Stromal cell of bone marrow (primary cell): ENCODE measurements at regions not wholly inside any gene's neighbourhood (a gene's known extent, or its start where the extent isn't known, plus 50 kb on each side); places are given as distances from the start of the nearest gene placed in this dataset.
"Not testable (repeated sequence)": the region's sequence is repeated elsewhere in the genome, so short reads cannot be mapped to it uniquely, and the experiment has no call there.

Experiments
- DNase-seq: peaks from one replicate; pipeline ENCODE4 v3.0.0-alpha.2; 2012; ENCODE audit warnings: low read depth

- not testable (repeated sequence) for DNase-seq
These were observed 642.8 kb downstream of the TBC1D22A start for GRCh38 chr22:47405222-47405621.

- no peak for DNase-seq
These were observed 640.6 kb downstream of the TBC1D22A start for GRCh38 chr22:47402876-47403525.

- no peak for DNase-seq
These were observed 639.7 kb downstream of the TBC1D22A start for GRCh38 chr22:47401976-47402770.

- DNase-seq = no peak
These were observed 639.1 kb downstream of the TBC1D22A start for GRCh38 chr22:47401592-47401898.

GRCh38 chr22:47400701-47401591 is 638.5 kb downstream of the TBC1D22A start:
- no peak for DNase-seq

GRCh38 chr22:47400131-47400530 is 637.7 kb downstream of the TBC1D22A start:
- not testable (repeated sequence) for DNase-seq

DNA sequence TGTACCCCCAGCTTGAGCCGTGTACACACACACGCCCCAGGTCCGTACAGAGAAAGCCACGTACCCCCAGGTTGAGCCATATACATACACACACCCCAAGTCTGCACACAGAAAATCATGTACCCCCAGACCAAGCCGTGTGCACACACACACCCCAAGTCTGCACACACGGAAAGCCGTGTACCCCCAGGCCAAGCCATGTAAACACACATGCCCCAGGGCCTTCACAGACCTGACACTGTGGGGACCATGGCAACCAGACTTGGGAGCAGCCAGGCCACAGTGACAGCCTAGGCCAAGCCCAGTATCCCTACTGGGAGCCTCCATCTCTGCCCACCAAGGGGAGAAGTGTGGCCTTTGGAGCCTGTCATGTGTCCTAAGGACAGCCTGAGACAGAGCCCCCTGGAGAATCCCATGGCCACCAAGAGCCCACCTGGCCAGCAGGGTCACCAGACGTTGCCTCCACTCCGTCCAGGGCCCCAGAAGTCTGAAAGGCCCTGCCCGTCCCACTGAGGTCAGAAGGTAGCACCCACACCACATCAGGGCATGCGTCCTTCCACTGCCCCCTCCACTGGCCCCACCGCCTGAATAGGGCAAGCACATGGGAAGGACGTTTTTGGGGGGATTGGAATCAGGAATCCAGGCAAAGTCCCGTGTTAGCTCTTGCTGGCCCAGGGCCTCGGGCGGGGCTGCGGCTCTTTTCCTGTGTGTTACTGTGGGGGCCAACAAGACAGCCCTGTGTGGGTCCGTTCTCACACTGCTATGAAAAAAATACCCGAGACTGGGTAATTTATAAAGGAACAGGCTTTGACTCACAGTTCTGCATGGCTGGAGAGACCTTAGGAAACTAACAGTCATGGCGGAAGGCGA is 636.7 kb downstream of the TBC1D22A start:
- no peak for DNase-seq

- DNase-seq = no peak
These were observed 636.0 kb downstream of the TBC1D22A start for GRCh38 chr22:47398491-47398890.

DNA sequence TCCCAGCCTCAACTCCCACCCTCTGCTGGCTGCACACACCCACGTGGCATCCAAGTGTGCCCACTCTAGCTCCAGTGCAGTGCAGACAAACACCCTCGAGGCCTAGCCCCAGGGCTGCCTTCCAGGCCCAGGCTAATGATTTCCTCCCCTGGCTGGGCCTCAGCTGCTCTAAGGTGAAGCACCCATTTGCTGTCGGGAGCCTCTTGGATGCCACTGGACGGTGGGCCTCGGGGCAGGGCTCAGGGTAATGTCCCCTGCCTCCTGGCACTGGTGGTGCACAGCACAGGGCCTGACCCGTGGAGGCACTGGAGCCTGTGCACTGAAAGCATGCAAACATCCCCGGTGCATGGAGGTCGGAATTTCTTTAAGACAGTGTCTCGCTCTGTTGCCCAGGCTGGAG is 635.2 kb downstream of the TBC1D22A start:
- DNase-seq = no peak

DNA sequence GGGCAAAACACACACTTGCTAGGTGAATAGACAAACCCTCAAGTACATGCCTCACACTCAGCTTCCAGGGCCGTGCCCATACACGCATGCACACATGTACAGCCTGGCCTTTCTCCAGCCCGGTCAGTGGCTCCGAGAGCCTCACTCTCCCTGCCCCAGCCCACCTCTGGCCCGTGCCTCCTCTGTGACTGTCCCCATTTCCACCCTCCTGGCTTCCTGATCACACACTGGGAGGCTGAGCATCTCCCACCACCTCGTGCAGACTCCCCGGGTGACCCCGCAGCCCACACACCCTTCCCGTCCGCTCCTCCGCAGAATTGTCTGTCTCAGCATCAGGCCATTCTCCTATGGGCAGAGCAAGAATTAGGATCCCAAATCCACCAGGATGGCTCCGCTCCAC is 634.1 kb downstream of the TBC1D22A start:
- no peak for DNase-seq

DNA sequence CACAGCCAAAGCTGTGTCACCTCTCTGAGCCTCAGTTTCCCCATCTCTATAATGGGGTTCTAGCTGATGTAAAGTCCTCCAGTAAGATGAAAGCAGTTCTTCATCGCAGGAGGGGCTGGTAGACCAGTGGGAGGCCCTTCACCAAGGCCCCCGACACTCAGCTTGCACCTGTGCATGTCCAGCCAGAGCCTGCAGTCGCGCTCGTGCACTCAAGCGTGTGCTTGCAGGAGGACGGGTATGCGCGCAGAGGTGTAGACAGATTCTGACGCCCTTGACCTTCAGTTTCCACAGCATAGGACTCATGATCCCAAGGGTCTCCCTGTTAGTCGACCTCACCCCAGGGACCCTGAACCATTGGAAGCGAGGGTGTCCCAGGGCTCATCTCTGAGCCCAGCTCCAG is 633.7 kb downstream of the TBC1D22A start:
- DNase-seq = no peak

GRCh38 chr22:47395481-47395880 is 633.0 kb downstream of the TBC1D22A start:
- no peak for DNase-seq

- DNase-seq = no peak
These were observed 632.3 kb downstream of the TBC1D22A start for GRCh38 chr22:47394504-47395440.

DNA sequence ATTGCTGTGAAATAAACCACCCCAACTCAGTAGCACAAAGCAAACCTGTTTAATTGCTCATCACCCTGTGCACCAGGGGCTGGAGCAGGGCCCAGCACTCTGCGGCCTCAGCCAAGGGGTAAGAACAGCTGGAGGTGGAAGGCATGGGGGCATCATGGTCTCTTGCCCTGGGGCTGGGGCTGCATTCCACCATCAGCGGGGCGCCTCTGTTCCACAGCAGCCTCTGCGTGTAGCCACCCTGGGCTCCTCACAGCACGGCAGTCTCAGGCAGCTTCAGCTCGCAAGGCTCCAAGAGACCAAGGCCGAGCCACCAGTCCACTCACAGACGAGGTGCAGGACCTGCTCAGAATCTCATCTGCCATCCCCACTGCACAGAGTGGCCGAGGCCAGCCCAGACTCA is 630.7 kb downstream of the TBC1D22A start:
- no peak for DNase-seq

GRCh38 chr22:47392729-47393128 is 630.3 kb downstream of the TBC1D22A start:
- DNase-seq = no peak

DNA sequence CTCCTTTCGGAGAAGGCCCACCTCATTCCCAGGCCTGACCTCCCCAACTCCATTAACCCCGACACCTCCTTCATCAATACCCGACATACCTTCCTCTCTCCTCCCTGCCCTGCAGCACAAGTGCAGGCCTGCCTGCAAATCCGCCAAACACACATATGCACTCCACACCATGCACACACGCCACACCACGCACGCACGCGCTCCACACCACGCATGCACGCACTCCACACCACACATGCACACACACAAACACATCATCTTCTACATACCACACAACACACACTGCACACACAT is 629.6 kb downstream of the TBC1D22A start:
- no peak for DNase-seq

GRCh38 chr22:47391169-47392053 is 629.0 kb downstream of the TBC1D22A start:
- no peak for DNase-seq

DNA sequence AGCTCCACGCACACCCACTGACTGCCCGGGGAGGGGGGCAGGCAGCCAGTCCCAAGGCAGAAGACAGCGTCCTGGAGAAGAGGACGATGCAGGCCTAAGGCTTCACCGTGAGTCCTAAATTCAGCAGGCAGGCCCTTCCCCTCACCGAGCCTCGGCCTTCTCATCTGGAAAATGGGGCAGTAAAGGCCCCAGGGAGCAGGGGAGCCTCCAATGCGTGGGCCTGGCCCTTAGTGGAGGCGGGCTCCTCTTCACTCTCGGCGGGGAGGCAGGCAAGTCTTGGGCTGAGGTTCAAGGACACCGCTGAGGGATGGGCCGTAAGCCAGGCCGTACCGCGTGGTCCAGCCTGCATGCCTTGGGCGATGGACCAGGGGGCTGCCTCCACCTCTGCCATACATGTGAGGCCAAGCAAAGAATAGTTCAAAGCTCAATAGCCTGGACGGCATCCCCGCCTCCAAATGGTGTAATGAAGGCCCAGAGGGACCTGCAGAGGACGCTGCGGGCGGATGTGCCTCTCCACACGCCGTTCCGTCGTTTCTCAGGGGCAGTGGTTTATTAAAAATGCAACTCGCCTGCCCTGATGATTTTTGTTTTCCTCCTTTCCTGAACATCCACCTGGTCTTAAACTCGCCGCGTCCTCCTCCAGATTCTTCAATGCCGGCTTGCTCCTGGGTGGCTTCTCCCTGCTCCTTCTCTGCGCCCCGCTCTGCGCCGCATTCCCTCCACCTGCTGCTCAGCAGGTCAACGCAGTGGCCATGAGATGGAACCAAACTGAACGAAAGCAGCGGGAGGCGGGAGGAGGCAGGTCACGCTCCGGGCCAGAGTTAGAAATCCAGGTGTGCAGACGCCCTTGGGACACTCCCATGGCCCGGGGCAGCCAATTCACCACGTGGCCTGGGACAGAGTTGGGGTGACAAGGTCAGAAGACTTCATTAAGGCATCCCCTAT is 627.8 kb downstream of the TBC1D22A start:
- DNase-seq = no peak

DNA sequence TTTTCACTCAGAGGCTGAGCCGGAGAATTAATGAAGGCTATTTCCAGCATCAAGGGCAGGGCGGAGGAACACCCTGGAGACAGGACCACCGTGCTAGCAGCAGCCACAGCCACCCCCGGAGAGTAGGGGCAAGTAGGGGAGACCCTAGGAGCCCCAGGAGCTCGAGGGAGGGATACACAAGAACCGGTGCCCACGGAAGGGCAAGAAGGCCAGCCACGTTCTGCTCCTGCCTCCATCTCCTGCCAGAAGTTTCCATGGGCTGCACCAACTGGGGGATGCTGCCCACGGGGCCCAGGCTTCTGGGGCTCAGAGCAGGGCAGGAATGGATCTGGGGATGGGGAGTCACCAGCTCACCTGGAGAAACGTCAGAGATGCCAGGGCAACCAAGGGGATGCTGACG is 626.8 kb downstream of the TBC1D22A start:
- DNase-seq = no peak
